ENCODE measurements at regions not wholly inside any gene's neighbourhood (a gene's known extent, or its start where the extent isn't known, plus 50 kb on each side); places are given as distances from the start of the nearest gene placed in this dataset.

- no peak for DNase-seq (ENCODE audit: low read depth in 4 of 4, low spot score in 1 of 4)
Measured at GRCh38 chr20:6241591-6241990, 118.8 kb upstream of the FERMT1 start.

DNA sequence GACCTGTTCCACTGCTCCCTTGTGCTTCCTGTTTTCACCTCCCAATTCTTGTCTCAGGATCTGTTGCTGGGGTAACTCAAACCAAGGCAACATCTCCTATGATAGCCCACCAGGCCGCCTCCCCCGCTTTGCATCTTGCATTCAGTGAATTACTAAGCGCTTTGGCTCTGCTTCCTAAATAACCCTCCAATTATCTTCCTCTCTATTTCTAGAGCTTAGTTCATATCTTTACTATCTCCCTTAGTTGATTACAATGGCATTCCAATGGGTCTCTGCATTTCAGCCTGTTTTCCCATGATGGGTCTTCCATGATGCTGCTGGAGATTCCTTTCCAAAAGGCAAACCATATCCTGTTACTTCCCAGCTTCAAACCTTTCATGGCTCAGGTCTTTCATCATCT lies 117.2 kb upstream of the FERMT1 start:
- no peak for DNase-seq (ENCODE audit: low read depth in 4 of 4, low spot score in 1 of 4)

- DNase-seq (ENCODE audit: low read depth in 4 of 4, low spot score in 1 of 4), result no peak
Measured at GRCh38 chr20:6238421-6238820, 115.6 kb upstream of the FERMT1 start.

DNA sequence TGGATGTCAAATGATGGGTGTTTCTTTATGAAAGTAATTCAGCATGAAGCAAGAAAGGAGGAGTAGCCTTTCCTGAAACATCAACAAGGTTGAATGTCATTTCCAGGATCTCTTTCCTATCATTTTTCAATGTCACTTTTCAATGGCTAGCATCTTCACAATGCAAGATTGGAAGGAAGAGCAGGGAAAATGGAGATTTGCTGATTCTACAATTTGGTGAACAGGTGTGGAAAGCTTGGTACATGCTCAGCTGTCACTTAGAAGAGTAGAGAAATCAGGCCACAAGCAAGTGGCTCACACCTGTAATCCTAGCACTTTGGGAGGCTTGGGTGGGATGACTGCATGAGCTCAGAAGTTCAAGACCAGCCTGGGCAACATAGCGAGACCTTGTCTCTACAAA lies 112.7 kb upstream of the FERMT1 start:
- DNase-seq (ENCODE audit: low read depth in 4 of 4, low spot score in 1 of 4), result no peak

- DNase-seq (ENCODE audit: low read depth in 4 of 4, low spot score in 1 of 4), result no peak
Measured at GRCh38 chr20:6232436-6232835, 109.6 kb upstream of the FERMT1 start.

GRCh38 chr20:6231556-6231955 lies 108.7 kb upstream of the FERMT1 start:
- DNase-seq (ENCODE audit: low read depth in 4 of 4, low spot score in 1 of 4), result no peak

DNA sequence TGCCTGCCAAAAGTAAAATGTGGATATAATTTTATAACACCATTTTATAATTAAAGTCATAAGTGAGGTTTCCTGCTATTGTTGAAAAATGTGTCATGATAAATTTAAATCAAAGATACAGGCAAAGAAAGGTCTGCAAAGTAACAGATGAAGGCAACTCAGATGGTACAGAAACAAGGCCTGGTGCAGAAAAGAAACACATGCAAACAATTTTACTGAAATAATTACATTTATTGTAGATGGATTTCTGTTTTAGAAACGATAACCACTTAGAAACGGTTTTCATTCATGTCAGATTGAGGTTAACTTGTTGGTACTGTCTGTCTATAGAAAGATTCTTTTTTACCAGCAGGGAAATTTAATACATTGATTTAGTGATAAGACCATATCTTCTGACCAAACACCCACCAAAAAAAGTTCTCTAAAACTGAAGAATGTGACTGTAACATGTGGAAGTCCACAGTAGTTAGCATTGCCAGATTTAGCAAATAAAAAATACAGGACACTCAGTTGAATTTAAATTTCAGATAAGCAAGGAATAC lies 105.5 kb upstream of the FERMT1 start:
- DNase-seq (ENCODE audit: low read depth in 4 of 4, low spot score in 1 of 4), result no peak

DNA sequence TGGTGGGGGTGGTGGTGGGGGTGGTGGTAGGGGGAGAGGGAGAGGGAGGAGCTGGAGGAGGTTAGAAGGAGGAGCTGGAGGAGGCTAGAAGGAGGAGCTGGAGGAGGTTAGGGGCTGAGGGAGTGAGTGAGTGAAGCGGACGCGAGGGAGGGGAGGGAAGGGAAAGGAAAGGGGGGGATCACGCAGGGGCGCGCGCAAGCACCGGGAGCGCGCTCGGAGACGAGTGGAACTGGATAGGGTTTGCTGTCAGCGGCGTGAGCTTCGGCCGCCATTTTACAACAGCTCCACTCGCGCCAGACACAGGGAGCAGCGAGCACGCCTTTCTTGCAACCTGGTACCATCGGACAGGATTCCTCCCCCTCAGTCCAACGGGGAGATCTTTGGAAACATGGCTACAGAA lies 90.5 kb upstream of the FERMT1 start:
- no peak for DNase-seq (ENCODE audit: low read depth in 4 of 4, low spot score in 1 of 4)

GRCh38 chr20:6212903-6213302 lies 90.1 kb upstream of the FERMT1 start:
- DNase-seq (ENCODE audit: low read depth in 4 of 4, low spot score in 1 of 4), result no peak

GRCh38 chr20:6209093-6209492 lies 86.3 kb upstream of the FERMT1 start:
- DNase-seq (ENCODE audit: low read depth in 4 of 4, low spot score in 1 of 4), result no peak

DNA sequence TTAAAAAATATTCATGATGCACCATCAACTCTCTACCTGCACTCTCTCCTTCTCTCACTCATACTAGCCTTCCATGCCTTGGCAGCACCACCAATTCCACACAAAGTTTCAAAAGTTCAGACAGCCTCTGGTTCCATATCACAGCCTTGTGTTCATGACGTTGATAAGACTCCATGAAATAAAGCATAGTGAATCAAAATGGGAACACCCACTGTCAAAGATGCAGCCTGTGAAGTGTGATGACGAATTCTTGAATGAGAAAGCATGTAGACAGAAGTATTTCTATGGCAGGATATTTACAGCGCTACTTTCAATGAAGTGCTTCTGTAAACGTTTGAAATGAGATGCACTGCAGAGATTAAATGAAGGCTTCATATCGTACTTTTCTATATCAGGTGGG lies 77.3 kb upstream of the FERMT1 start:
- DNase-seq (ENCODE audit: low read depth in 4 of 4, low spot score in 1 of 4), result no peak

DNA sequence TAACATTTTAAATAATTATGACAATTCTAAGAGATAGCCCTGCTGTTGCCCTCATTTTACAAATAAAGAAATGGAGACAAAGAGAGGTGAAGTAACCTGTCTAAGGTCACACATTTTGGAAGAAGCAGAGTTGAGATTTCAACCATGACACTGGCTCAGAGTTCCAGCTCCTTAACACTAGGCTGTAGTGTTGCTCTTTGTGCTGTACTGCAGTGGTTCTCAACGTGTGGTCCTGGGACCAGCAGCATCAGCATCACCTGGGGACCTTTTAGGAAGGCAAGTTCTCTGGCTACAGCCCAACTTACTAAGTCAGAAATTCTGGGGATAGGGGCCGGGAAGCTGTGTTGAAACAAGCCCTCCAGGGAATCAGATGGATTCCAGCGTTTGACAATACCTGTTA lies 62.4 kb upstream of the FERMT1 start:
- no peak for DNase-seq (ENCODE audit: low read depth in 4 of 4, low spot score in 1 of 4)

- no peak for DNase-seq (ENCODE audit: low read depth in 4 of 4, low spot score in 1 of 4)
Measured at GRCh38 chr20:6184086-6184485, 61.3 kb upstream of the FERMT1 start.

DNA sequence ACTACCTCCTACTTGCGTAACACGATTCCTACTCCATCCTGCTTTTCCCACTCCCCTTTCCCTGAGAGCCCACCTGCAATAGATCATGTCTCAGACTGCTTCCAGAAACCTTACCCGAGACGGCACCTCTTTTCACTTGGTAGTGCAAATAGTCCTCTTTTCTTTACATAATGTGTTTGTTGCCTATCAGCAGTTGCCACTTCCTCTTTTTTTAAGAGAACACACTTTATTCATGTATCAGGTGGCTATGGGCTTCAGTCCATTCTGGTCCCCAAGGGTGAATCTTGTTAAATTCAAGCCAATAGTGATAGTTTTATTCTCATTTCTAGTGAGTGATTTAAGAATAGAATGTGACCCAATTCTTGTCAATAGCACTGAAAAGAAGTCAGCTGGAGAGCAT lies 57.7 kb upstream of the FERMT1 start:
- DNase-seq (ENCODE audit: low read depth in 4 of 4, low spot score in 1 of 4), result no peak

DNA sequence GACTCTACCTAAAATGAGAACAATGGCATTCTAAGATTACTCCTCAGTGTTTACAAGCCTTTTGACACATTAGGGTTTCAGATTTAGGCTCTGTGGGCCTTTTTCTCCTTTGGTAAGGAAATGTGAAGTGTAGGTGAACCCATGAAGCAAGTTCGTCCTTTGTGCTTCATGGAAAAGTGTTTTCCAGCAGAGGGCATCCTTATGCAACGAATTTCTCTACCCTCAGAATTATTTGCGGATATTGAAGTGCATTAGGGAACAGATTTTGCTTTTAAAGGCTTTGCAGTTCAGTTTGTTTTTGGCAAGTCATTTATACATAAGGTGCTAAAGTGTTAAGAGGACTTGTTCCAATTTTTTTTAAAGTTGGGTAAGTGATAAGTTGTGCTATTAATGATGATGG lies 55.7 kb upstream of the FERMT1 start:
- DNase-seq (ENCODE audit: low read depth in 4 of 4, low spot score in 1 of 4), result no peak

GRCh38 chr20:6173481-6173880 lies 50.7 kb upstream of the FERMT1 start:
- DNase-seq (ENCODE audit: low read depth in 4 of 4, low spot score in 1 of 4), result no peak
